ENCODE measurements at regions not wholly inside any gene's neighbourhood (a gene's known extent, or its start where the extent isn't known, plus 50 kb on each side); places are given as distances from the start of the nearest gene placed in this dataset.

GRCh38 chr17:27984404-27984803 lies 58.1 kb upstream of the NLK start:
- H3K27me3 ChIP-seq (replicated peaks; ENCODE audit: insufficient read depth, low read length) = no peaks in the 10 kb centered on the region
- TF ChIP-seq EZH2 (optimal IDR thresholded peaks at IDR 0.05; ENCODE audit: low read depth, low read length) (no peak), EZH2phosphoT487 (IDR thresholded peaks at IDR 0.05; ENCODE audit: low read length) (no peak), CTCF (IDR thresholded peaks at IDR 0.05; ENCODE audit: low read length) (no peak)
- H3K4me1 ChIP-seq (ENCODE audit: low read length) = no peaks in the 10 kb centered on the region
- no peaks in the 10 kb centered on the region for H4K20me1 ChIP-seq (ENCODE audit: insufficient read depth, low read length)
- H3K27ac ChIP-seq (ENCODE audit: low read length) = no peak overlapping the region
- H3K36me3 ChIP-seq (replicated peaks; ENCODE audit: insufficient read depth, low read length) = no peaks in the 10 kb centered on the region
- H3K9me3 ChIP-seq (replicated peaks; ENCODE audit: insufficient read depth, low read length) = no peaks in the 10 kb centered on the region
- DNase-seq = no peak
- no peak overlapping the region for H2AFZ ChIP-seq (ENCODE audit: low read length)
- no peak overlapping the region for H3K9ac ChIP-seq (ENCODE audit: low read length)
- no peak overlapping the region for H3K4me2 ChIP-seq (ENCODE audit: low read depth, low read length)
- H3F3A ChIP-seq (ENCODE audit: insufficient read depth, low read length) = no peaks in the 10 kb centered on the region
- no peaks in the 10 kb centered on the region for H3K9me2 ChIP-seq (replicated peaks; ENCODE audit: insufficient read depth, low read length)
- H3K79me2 ChIP-seq (ENCODE audit: low read length) = no peaks in the 10 kb centered on the region
- no peak overlapping the region for H3K4me3 ChIP-seq (ENCODE audit: low read length)

- Histone ChIP-seq H3K27ac (ENCODE audit: low read length) (no peak overlapping the region), H2AFZ (ENCODE audit: low read length) (0 out of 2 replicates have a peak overlapping the region, but pooled peaks have one; percentile 23), H3K79me2 (ENCODE audit: low read length) (no peaks in the 10 kb centered on the region), H3F3A (ENCODE audit: insufficient read depth, low read length) (no peaks in the 10 kb centered on the region), H3K4me1 (ENCODE audit: low read length) (no peaks in the 10 kb centered on the region), H3K27me3 (replicated peaks; ENCODE audit: insufficient read depth, low read length) (no peaks in the 10 kb centered on the region), H3K9me3 (replicated peaks; ENCODE audit: insufficient read depth, low read length) (no peaks in the 10 kb centered on the region), H3K9ac (ENCODE audit: low read length) (no peak overlapping the region), H3K4me3 (ENCODE audit: low read length) (no peak overlapping the region), H4K20me1 (ENCODE audit: insufficient read depth, low read length) (no peaks in the 10 kb centered on the region), H3K36me3 (replicated peaks; ENCODE audit: insufficient read depth, low read length) (no peaks in the 10 kb centered on the region), H3K9me2 (replicated peaks; ENCODE audit: insufficient read depth, low read length) (no peaks in the 10 kb centered on the region), H3K4me2 (ENCODE audit: low read depth, low read length) (no peak overlapping the region)
- no peak for DNase-seq
- no peak for TF ChIP-seq EZH2 (optimal IDR thresholded peaks at IDR 0.05; ENCODE audit: low read depth, low read length)
- no peak for TF ChIP-seq CTCF (IDR thresholded peaks at IDR 0.05; ENCODE audit: low read length)
- TF ChIP-seq EZH2phosphoT487 (IDR thresholded peaks at IDR 0.05; ENCODE audit: low read length) = no peak
These were observed 57.7 kb upstream of the NLK start for GRCh38 chr17:27984816-27985215.

- DNase-seq = no peak
These were observed 57.2 kb upstream of the NLK start for GRCh38 chr17:27985306-27985705.

More at GRCh38 chr17:27985306-27985705, 57.2 kb upstream of the NLK start:
- Histone ChIP-seq H3F3A (ENCODE audit: insufficient read depth, low read length) (no peaks in the 10 kb centered on the region), H4K20me1 (ENCODE audit: insufficient read depth, low read length) (no peaks in the 10 kb centered on the region), H3K9me2 (replicated peaks; ENCODE audit: insufficient read depth, low read length) (no peaks in the 10 kb centered on the region), H3K4me1 (ENCODE audit: low read length) (no peaks in the 10 kb centered on the region), H3K4me3 (ENCODE audit: low read length) (no peak overlapping the region), H3K9me3 (replicated peaks; ENCODE audit: insufficient read depth, low read length) (no peaks in the 10 kb centered on the region), H3K36me3 (replicated peaks; ENCODE audit: insufficient read depth, low read length) (no peaks in the 10 kb centered on the region), H3K4me2 (ENCODE audit: low read depth, low read length) (no peak overlapping the region), H3K27ac (ENCODE audit: low read length) (no peak overlapping the region), H3K27me3 (replicated peaks; ENCODE audit: insufficient read depth, low read length) (no peaks in the 10 kb centered on the region), H3K9ac (ENCODE audit: low read length) (no peak overlapping the region), H2AFZ (ENCODE audit: low read length) (no peak overlapping the region), H3K79me2 (ENCODE audit: low read length) (no peaks in the 10 kb centered on the region)
- no peak for TF ChIP-seq CTCF (IDR thresholded peaks at IDR 0.05; ENCODE audit: low read length)
- TF ChIP-seq EZH2 (optimal IDR thresholded peaks at IDR 0.05; ENCODE audit: low read depth, low read length) = no peak
- TF ChIP-seq EZH2phosphoT487 (IDR thresholded peaks at IDR 0.05; ENCODE audit: low read length) = no peak
